SK-N-MC (cell line): ENCODE measurements at regions not wholly inside any gene's neighbourhood (a gene's known extent, or its start where the extent isn't known, plus 50 kb on each side); places are given as distances from the start of the nearest gene placed in this dataset.

Experiments used
- EZH2 ChIP-seq: fragments of 200-600 bp; sonication (generic); IDR thresholded peaks from one replicate; pipeline ENCODE4 v1.6.1; 2017; ENCODE audit warnings: antibody characterized with exemption
- POLR2AphosphoS5 ChIP-seq: IDR thresholded peaks from 2 replicates; pipeline ENCODE4 v1.6.1; 2012; ENCODE audit warnings: mild to moderate bottlenecking, low read depth, low read length, borderline replicate concordance

DNA sequence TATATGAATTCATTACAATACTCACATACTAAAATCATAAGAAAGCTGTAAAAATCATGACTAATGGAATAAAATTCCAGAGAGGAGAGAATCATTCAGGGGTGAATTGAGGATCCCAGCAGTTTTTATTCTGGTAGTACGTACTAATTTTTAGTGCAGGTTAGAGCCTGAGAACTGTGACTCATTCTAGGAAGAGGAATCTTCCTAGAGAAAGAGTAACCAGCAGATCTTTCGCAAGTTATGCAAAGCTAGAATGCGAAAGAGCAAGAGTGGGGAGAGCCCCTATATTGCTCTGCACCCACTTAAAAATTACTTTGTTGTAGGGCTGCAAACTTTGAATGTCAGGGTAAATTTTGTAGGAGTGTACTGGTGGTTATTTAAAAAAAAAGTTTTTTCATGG is 303.6 kb upstream of the ARPP21 start:
- TF ChIP-seq POLR2AphosphoS5: no peak
- no peak for TF ChIP-seq EZH2
